GM21786 (cell line): ENCODE measurements at regions not wholly inside any gene's neighbourhood (a gene's known extent, or its start where the extent isn't known, plus 50 kb on each side); places are given as distances from the start of the nearest gene placed in this dataset.
"Not testable (repeated sequence)": the region's sequence is repeated elsewhere in the genome, so short reads cannot be mapped to it uniquely, and the experiment has no call there.

ENCODE experiments used
- ATAC-seq: cut with Tn5 transposase; IDR thresholded peaks from one replicate; pipeline ENCODE4 v1.9.1; 2021; ENCODE audit not compliant: unreplicated experiment

GRCh38 chr14:105600195-105600938 is 74.0 kb downstream of the TMEM121 start:
- ATAC-seq = not testable (repeated sequence)

- ATAC-seq = no peak
These were observed 74.6 kb downstream of the TMEM121 start for GRCh38 chr14:105600939-105601359.

- ATAC-seq = no peak
These were observed 75.2 kb downstream of the TMEM121 start for GRCh38 chr14:105601360-105602242.

- ATAC-seq = no peak
These were observed 75.9 kb downstream of the TMEM121 start for GRCh38 chr14:105602243-105602750.

GRCh38 chr14:105602799-105603793 is 76.7 kb downstream of the TMEM121 start:
- no peak for ATAC-seq

GRCh38 chr14:105604531-105605463 is 78.4 kb downstream of the TMEM121 start:
- ATAC-seq = not testable (repeated sequence)

GRCh38 chr14:105605464-105606304 is 79.3 kb downstream of the TMEM121 start:
- ATAC-seq = no peak

- not testable (repeated sequence) for ATAC-seq
These were observed 80.1 kb downstream of the TMEM121 start for GRCh38 chr14:105606305-105606975.

- ATAC-seq = not testable (repeated sequence)
These were observed 80.6 kb downstream of the TMEM121 start for GRCh38 chr14:105607025-105607424.

- not testable (repeated sequence) for ATAC-seq
These were observed 88.6 kb downstream of the TMEM121 start for GRCh38 chr14:105614987-105615386.

GRCh38 chr14:105615986-105616801 is 89.8 kb downstream of the TMEM121 start:
- not testable (repeated sequence) for ATAC-seq

- ATAC-seq = no peak
These were observed 90.4 kb downstream of the TMEM121 start for GRCh38 chr14:105616802-105617192.

GRCh38 chr14:105617201-105617777 is 90.9 kb downstream of the TMEM121 start:
- no peak for ATAC-seq

- ATAC-seq = not testable (repeated sequence)
These were observed 91.4 kb downstream of the TMEM121 start for GRCh38 chr14:105617805-105618204.

- not testable (repeated sequence) for ATAC-seq
These were observed 92.9 kb downstream of the TMEM121 start for GRCh38 chr14:105619324-105619723.

- ATAC-seq = not testable (repeated sequence)
These were observed 93.9 kb downstream of the TMEM121 start for GRCh38 chr14:105620178-105620864.
